Adipocyte (in vitro differentiated cells): ENCODE measurements at regions not wholly inside any gene's neighbourhood (a gene's known extent, or its start where the extent isn't known, plus 50 kb on each side); places are given as distances from the start of the nearest gene placed in this dataset.
"Not testable (repeated sequence)": the region's sequence is repeated elsewhere in the genome, so short reads cannot be mapped to it uniquely, and the experiment has no call there.

Source experiments
- DNase-seq: peaks from one replicate; pipeline ENCODE4 v3.0.0-alpha.2; 2015; ENCODE audit warnings: low read depth
- H3K27me3 ChIP-seq: replicated peaks from 2 replicates; pipeline ENCODE4 v1.7.0; 2013; ENCODE audit warnings: mild to moderate bottlenecking, low read length, moderate library complexity; ENCODE audit not compliant: control insufficient read depth, insufficient read depth
- H3K36me3 ChIP-seq: 2 replicates; pipeline ENCODE4 v1.7.0; 2013; ENCODE audit warnings: low read length, mild to moderate bottlenecking, moderate library complexity; ENCODE audit not compliant: control insufficient read depth, insufficient read depth, severe bottlenecking
- H3K4me1 ChIP-seq: 2 replicates; pipeline ENCODE4 v1.7.0; 2013; ENCODE audit warnings: mild to moderate bottlenecking, low read length, moderate library complexity; ENCODE audit not compliant: control insufficient read depth, insufficient read depth
- H3K4me3 ChIP-seq: 2 replicates; pipeline ENCODE4 v1.7.0; 2013; ENCODE audit warnings: mild to moderate bottlenecking, low read length, moderate library complexity
- H3K9ac ChIP-seq: 2 replicates; pipeline ENCODE4 v1.7.0; 2013; ENCODE audit warnings: mild to moderate bottlenecking, low read length, moderate library complexity
- H3K9me3 ChIP-seq: 2 replicates; pipeline ENCODE4 v1.7.0; 2013; ENCODE audit warnings: mild to moderate bottlenecking, low read length, moderate library complexity; ENCODE audit not compliant: control insufficient read depth

DNA sequence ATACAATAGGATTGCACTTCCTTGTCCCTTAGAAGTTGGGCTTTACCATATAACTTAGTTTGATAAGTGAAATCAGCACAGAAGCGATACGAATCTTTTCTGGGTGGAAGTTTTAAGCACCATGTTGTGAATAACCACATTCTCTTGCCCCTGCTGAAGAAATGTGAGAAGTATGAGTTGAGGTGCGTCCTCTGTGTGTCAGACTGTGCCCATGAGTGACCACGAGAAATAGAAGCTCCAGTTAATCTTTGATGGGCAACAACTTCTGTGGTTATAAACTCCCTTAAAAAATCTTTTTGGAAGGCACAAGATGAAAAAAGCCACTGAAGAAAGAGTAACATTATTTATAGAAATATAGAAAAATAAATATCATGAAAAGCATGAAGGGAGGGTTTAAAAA lies 668.2 kb downstream of the DTWD2 start:
- Histone ChIP-seq H3K27me3 (no peaks in the 10 kb centered on the region), H3K9ac (no peak overlapping the region), H3K36me3 (no peaks in the 10 kb centered on the region), H3K9me3 (no peaks in the 10 kb centered on the region), H3K4me1 (no peaks in the 10 kb centered on the region), H3K4me3 (no peak overlapping the region)
- DNase-seq = no peak

DNA sequence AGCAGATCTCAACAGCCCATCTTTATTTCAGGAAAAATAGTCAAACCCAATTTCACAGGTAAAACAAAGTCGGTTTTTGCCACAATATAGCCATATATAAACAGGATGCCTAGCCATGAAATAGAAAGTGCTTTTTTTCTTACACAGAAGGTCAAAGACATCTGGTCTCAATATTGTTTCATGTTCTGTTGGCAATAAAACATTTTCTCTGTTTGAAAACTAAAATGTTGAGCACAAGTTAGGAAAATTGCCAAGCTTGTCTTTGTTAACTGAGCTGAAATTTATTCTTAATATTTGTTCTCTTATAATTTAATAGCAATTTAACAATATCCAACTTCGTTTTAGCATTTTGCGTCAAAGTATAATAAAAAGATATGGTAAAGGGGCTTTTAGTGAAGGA lies 673.4 kb downstream of the DTWD2 start:
- peak; percentile 42 for DNase-seq
- Histone ChIP-seq H3K36me3 (no peaks in the 10 kb centered on the region), H3K9ac (no peak overlapping the region), H3K27me3 (no peaks in the 10 kb centered on the region), H3K9me3 (no peaks in the 10 kb centered on the region), H3K4me1 (no peaks in the 10 kb centered on the region), H3K4me3 (no peak overlapping the region)

DNA sequence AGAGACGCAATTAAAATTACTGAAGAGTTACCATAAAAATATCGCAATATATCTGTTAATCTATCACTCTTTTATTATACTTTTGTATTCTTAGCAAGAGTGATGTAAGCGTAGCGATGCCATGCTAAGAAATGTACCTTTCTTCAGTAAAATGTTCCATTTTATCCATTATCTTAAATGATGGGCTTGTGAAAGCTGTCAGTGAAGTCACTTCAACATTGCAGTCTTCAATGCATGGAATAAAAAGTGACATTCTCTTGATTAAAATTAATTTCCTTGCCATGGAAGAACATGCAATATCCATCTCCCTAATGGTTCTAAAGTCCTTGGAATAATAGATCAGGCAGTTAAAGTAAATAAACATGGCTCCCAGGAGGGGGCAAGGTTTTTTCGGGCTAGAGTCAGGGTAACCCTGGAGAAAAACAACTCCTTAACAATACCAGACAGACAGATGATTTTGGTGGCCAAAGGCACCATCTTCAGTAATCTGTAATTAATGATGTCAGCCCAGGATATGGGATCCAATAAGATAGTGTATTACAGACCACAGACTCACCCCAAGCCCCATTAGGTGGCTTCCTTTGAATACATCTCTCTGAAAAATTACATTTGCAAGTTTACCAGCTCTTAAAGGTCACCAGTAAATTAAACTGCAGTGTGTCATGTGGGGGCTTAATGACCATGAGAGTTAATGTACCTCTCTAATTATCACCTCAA lies 677.1 kb downstream of the DTWD2 start:
- DNase-seq = no peak
- Histone ChIP-seq H3K4me1 (no peaks in the 10 kb centered on the region), H3K9ac (no peak overlapping the region), H3K4me3 (no peak overlapping the region), H3K9me3 (no peaks in the 10 kb centered on the region), H3K36me3 (no peaks in the 10 kb centered on the region), H3K27me3 (no peaks in the 10 kb centered on the region)

DNA sequence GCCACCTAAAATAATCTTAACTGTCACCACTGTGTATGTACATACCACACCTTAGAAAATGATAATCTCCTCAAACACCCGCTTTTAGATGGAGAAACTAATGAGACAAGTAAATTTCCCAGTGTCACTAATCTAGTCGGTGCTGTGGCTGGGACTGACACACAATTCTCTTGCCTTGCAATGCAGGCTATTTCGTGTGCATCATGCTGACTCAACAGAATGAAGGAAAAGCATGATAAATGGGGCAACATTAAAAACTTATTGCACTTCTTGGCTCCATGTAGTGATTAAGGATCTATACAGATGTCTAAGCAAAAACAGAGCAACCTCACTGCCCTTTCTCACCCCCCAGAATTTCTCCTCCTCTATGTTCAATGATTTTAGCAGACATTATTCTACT lies 677.9 kb downstream of the DTWD2 start:
- Histone ChIP-seq H3K36me3 (no peaks in the 10 kb centered on the region), H3K4me1 (no peaks in the 10 kb centered on the region), H3K9ac (no peak overlapping the region), H3K4me3 (no peak overlapping the region), H3K27me3 (no peaks in the 10 kb centered on the region), H3K9me3 (no peaks in the 10 kb centered on the region)
- no peak for DNase-seq

DNA sequence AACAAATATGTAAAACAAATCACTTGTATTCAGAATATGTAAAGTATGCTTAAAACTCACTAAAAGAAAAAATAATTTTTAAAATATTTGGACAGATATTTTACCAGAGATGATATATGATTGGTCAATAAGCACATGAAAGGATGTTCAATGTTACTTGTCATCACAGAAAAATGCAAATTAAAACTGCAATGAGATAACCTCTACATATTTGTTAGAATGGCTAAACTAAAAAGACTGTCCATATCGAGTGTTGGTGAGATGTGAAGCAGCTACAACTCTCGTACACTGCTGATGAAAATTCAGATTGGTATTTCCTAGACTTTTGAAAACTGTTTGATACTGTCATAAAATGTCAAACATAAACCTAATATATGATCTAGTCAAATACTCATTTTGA lies 685.1 kb downstream of the DTWD2 start:
- no peak overlapping the region for H3K4me3 ChIP-seq
- no peaks in the 10 kb centered on the region for H3K9me3 ChIP-seq
- H3K9ac ChIP-seq = no peak overlapping the region
- no peaks in the 10 kb centered on the region for H3K27me3 ChIP-seq
- DNase-seq = peak; percentile 30
- no peaks in the 10 kb centered on the region for H3K36me3 ChIP-seq
- no peaks in the 10 kb centered on the region for H3K4me1 ChIP-seq

DNA sequence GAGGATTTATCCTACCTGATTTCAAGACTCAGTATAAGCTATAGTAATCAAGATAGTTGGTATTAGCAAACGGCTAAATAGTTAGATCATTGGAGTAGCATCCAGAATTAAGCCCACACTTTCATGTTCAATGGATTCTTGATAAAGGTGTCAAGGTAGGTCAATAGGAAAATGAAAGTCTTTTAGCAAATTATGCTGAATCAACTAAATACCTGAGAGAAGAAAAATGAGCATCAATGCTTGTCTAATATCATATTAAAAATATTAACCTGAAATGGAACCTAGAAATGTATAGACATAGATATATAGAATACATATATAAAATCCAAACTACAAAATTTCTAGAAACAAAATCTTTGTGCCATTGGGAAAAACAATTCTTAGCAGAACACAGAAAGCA lies 685.6 kb downstream of the DTWD2 start:
- no peaks in the 10 kb centered on the region for H3K4me1 ChIP-seq

DNA sequence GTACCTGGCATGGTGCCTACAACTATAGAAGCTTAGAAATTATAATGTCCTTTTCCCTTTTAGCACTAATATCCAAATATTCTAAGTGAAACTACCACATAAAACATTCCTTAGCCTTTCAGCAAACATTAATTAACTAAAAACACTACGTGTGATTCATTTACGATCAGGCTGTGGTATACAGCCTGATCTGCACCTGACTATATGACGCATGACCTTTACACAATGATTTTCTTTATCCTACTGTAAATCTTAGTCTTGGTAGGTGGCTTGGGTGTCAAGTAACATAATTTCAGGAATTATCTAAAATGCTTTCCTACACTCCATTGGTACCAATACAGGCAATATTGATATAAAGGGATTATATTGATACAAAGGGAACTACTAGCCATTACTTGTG lies 686.7 kb downstream of the DTWD2 start:
- no peak overlapping the region for H3K9ac ChIP-seq
- H3K4me3 ChIP-seq = no peak overlapping the region
- H3K36me3 ChIP-seq = no peaks in the 10 kb centered on the region
- no peaks in the 10 kb centered on the region for H3K4me1 ChIP-seq
- no peaks in the 10 kb centered on the region for H3K27me3 ChIP-seq
- DNase-seq = no peak
- H3K9me3 ChIP-seq = no peaks in the 10 kb centered on the region

More for the DNA sequence above, 685.6 kb downstream of the DTWD2 start:
- DNase-seq = no peak
- Histone ChIP-seq H3K4me3 (no peak overlapping the region), H3K27me3 (no peaks in the 10 kb centered on the region), H3K36me3 (no peaks in the 10 kb centered on the region), H3K9me3 (no peaks in the 10 kb centered on the region), H3K9ac (no peak overlapping the region)

DNA sequence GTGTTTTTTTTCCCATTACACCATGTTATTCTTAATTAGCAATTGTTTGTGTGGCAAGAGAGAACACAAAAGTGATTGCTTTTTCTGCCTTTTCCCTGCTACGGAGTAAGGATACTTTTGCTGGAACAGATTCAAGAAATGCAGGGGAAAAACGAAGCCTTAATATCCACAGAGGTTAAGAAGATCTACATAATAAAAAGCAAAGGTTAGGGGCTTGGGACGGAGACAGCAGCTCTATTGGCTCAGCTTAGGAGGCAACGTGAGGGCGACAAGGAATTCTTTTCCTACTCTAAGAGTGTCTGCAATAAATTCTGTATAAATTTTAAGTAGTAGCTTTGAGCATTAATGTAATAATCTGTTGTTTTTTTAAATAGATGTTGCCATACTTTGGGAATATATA lies 693.3 kb downstream of the DTWD2 start:
- no peak for DNase-seq
- H3K9me3 ChIP-seq = no peaks in the 10 kb centered on the region
- no peaks in the 10 kb centered on the region for H3K27me3 ChIP-seq
- H3K4me3 ChIP-seq = no peak overlapping the region
- H3K36me3 ChIP-seq = no peaks in the 10 kb centered on the region
- H3K4me1 ChIP-seq = no peaks in the 10 kb centered on the region
- no peak overlapping the region for H3K9ac ChIP-seq

DNA sequence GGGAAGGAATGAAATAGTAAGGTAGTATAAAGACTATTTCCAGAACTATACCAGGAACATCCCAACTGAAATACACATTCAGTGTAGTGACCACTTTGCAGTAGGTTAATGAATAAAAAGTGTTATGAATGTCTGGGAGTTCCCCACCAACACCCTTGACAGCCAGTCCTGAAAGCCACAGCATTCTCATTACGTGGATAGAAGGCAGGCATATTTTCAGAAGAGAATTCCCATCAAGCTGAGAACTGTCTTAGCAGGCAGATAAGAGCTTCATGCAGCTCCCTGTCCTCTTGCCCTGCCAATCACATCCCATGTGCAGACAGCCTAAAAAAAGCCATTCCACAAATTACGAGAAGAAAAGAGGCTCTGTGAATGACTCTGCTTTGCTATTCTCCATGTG lies 695.0 kb downstream of the DTWD2 start:
- H3K4me3 ChIP-seq = no peak overlapping the region
- no peaks in the 10 kb centered on the region for H3K4me1 ChIP-seq
- H3K27me3 ChIP-seq = no peaks in the 10 kb centered on the region
- no peak for DNase-seq
- H3K9ac ChIP-seq = no peak overlapping the region
- no peaks in the 10 kb centered on the region for H3K36me3 ChIP-seq
- H3K9me3 ChIP-seq = no peaks in the 10 kb centered on the region

DNA sequence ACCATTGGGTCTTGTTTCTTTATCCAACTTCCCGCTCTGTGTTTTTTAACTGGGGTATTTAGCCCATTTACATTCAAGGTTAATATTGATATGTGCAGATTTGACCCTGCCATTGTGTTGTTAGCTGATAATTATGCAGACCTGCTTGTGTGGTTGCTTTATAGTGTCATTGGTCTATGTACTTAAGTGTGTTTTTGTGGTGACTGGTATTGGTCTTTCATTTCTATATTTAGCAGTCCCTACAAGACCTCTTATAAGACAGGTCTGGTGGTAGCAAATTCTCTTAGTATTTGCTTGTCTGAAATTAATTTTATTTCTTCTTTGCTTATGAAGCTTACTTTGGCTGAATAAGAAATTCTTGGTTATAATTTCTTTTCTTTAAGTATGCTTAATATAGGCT lies 698.1 kb downstream of the DTWD2 start:
- H3K4me1 ChIP-seq = no peaks in the 10 kb centered on the region
- no peaks in the 10 kb centered on the region for H3K27me3 ChIP-seq
- H3K9me3 ChIP-seq = no peaks in the 10 kb centered on the region
- H3K4me3 ChIP-seq = no peak overlapping the region
- H3K36me3 ChIP-seq = no peaks in the 10 kb centered on the region
- H3K9ac ChIP-seq = no peak overlapping the region
- DNase-seq = no peak

DNA sequence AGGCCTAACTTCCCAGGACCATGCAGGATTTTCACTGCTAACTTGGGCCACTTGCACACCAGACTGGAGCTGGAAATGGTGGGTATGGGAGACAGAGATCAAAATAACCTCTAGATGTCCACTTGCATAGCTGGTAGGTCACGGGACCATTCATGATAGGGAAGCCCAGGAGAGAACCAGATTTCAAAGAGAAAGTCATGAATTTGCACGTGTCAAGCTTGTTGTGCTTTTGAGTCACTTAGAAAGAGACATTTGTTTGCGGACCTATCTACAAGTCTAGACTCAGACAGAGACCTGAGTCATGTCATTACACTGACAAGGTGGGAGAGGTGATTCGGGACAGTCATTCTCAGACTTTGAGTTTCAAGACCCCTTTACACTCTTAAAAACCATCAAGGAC lies 704.1 kb downstream of the DTWD2 start:
- H3K27me3 ChIP-seq, H3K4me3 ChIP-seq, DNase-seq, H3K4me1 ChIP-seq, H3K9ac ChIP-seq, H3K9me3 ChIP-seq, H3K36me3 ChIP-seq: not testable (repeated sequence)

DNA sequence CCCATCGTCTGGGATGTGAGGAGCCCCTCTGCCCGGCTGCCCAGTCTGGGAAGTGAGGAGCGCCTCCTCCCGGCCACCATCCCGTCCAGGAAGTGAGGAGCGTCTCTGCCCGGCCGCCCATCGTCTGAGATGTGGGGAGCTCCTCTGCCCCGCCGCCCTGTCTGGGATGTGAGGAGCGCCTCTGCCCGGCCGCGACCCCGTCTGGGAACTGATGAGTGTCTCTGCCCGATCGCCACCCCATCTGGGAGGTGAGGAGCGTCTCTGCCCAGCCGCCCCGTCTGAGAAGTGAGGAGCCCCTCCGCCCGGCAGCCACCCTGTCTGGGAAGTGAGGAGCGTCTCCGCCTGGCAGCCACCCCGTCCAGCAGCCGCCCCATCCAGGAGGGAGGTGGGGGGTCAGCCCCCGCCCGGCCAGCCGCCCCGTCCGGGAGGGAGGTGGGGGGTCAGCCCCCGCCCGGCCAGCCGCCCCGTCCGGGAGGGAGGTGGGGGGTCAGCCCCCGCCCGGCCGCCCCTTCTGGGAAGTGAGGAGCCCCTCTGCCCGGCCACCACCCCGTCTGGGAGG lies 705.8 kb downstream of the DTWD2 start:
- not testable (repeated sequence) for H3K4me3 ChIP-seq, DNase-seq, H3K4me1 ChIP-seq, H3K36me3 ChIP-seq, H3K9me3 ChIP-seq, H3K27me3 ChIP-seq, H3K9ac ChIP-seq
